ENCODE measurements at regions not wholly inside any gene's neighbourhood (a gene's known extent, or its start where the extent isn't known, plus 50 kb on each side); places are given as distances from the start of the nearest gene placed in this dataset.

DNA sequence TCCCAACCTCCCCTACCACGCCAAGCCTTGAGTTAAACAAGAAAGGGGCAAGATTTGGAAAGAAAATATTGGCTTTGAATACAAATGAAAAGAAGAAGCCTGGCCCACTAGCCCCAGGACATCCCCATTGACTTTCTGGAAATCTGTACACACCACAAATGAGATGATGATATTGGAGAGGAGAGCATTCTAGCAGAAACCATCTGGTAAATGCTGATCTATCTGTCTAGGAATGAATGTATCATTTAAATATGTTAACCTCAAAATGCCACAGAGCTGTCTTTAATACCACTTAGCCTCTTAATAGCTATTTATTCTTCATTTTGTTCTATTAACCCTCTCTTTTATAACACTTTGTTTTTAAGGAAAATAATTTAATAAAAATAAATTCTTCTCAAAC lies 270.2 kb upstream of the PDE4D start:
- WGBS (ENCODE audit: extremely low coverage, insufficient read length, low lambda C conversion rate): no CpG with 5 or more reads among the region's 1 CpG
- no peak overlapping the region for H4K91ac ChIP-seq (ENCODE audit: insufficient read length, low read depth, low read length)
- Mint-ChIP-seq H3K27me3 (ENCODE audit: low read depth) (no peaks in the 10 kb centered on the region), H3K4me3 (no peak overlapping the region), H3K27ac (no peak overlapping the region), H3K9me3 (peaks cover 3 to 5% of the 10 kb centered on the region in 2 experiments; a peak in 1 of 5 replicates), H3K36me3 (ENCODE audit: insufficient read depth in 1 of 3, low read depth in 3 of 3) (no peaks in the 10 kb centered on the region; a peak in 2 of 7 replicates), H3K4me1 (no peaks in the 10 kb centered on the region)
- H3K27ac ChIP-seq (ENCODE audit: insufficient read length, low read depth, low read length): no peak overlapping the region
- no peak overlapping the region for H3K56ac ChIP-seq (ENCODE audit: insufficient read length, low read depth, low read length)
- H2BK12ac ChIP-seq (ENCODE audit: insufficient read length, low read depth, low read length): no peak overlapping the region
- no peaks in the 10 kb centered on the region for H3K23me2 ChIP-seq (ENCODE audit: insufficient read length, low read depth, low read length, poor library complexity, severe bottlenecking)
- H3K4me2 ChIP-seq (ENCODE audit: insufficient read depth, insufficient read length, low read length): no peak overlapping the region
- H3K23ac ChIP-seq (ENCODE audit: insufficient read length, low read depth, low read length): no peak overlapping the region
- no peaks in the 10 kb centered on the region for H3K9me3 ChIP-seq (ENCODE audit: control insufficient read depth, low read depth, low read length)
- H3K4ac ChIP-seq (ENCODE audit: low read depth, low read length): no peak overlapping the region
- no peak overlapping the region for H2BK120ac ChIP-seq (ENCODE audit: low read depth, low read length, poor library complexity, severe bottlenecking)
- DNase-seq: no peak
- H4K8ac ChIP-seq (replicated peaks; ENCODE audit: insufficient read length, low read depth, low read length): no peak overlapping the region
- no peaks in the 10 kb centered on the region for H4K20me1 ChIP-seq (ENCODE audit: control insufficient read depth, insufficient read depth, insufficient read length)
- no peak overlapping the region for H4K5ac ChIP-seq (ENCODE audit: insufficient read length, low read depth, low read length)
- H2AK5ac ChIP-seq (ENCODE audit: insufficient read length, low read length): no peak overlapping the region
- H2BK5ac ChIP-seq (ENCODE audit: insufficient read length, low read length): no peak overlapping the region
- H3K14ac ChIP-seq (ENCODE audit: insufficient read depth, low read length): no peak overlapping the region
- H2BK15ac ChIP-seq (ENCODE audit: low read depth, low read length): no peak overlapping the region
- no peak overlapping the region for H2BK20ac ChIP-seq (ENCODE audit: low read depth, low read length, poor library complexity, severe bottlenecking)
- H3K18ac ChIP-seq (ENCODE audit: insufficient read length, low read depth, low read length): no peak overlapping the region
- no peak overlapping the region for H2AFZ ChIP-seq (ENCODE audit: low read length)
- H3K9ac ChIP-seq (ENCODE audit: extremely low read depth, insufficient read length, low read length): no peak overlapping the region
- no peaks in the 10 kb centered on the region for H3K27me3 ChIP-seq (ENCODE audit: insufficient read depth, low read length)
- H3K4me1 ChIP-seq (ENCODE audit: insufficient read depth, low read length): no peaks in the 10 kb centered on the region
- no peak overlapping the region for H3T11ph ChIP-seq (ENCODE audit: low read length)
- H3K79me1 ChIP-seq (ENCODE audit: insufficient read depth, low read depth, low read length, poor library complexity, severe bottlenecking): no peaks in the 10 kb centered on the region
- TF ChIP-seq, protein P1, sequence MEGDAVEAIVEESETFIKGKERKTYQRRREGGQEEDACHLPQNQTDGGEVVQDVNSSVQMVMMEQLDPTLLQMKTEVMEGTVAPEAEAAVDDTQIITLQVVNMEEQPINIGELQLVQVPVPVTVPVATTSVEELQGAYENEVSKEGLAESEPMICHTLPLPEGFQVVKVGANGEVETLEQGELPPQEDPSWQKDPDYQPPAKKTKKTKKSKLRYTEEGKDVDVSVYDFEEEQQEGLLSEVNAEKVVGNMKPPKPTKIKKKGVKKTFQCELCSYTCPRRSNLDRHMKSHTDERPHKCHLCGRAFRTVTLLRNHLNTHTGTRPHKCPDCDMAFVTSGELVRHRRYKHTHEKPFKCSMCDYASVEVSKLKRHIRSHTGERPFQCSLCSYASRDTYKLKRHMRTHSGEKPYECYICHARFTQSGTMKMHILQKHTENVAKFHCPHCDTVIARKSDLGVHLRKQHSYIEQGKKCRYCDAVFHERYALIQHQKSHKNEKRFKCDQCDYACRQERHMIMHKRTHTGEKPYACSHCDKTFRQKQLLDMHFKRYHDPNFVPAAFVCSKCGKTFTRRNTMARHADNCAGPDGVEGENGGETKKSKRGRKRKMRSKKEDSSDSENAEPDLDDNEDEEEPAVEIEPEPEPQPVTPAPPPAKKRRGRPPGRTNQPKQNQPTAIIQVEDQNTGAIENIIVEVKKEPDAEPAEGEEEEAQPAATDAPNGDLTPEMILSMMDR (conservative IDR thresholded peaks at IDR 0.05): no peak
- H3K79me2 ChIP-seq (ENCODE audit: insufficient read depth, low read length): no peaks in the 10 kb centered on the region

Measured in H9 (cell line).